GM18498 (cell line): ENCODE measurements at regions not wholly inside any gene's neighbourhood (a gene's known extent, or its start where the extent isn't known, plus 50 kb on each side); places are given as distances from the start of the nearest gene placed in this dataset.

Experiments used
- ATAC-seq: cut with Tn5 transposase; IDR thresholded peaks from one replicate; pipeline ENCODE4 v1.9.1; 2021; ENCODE audit warnings: mild to moderate bottlenecking, moderate library complexity; ENCODE audit not compliant: unreplicated experiment

DNA sequence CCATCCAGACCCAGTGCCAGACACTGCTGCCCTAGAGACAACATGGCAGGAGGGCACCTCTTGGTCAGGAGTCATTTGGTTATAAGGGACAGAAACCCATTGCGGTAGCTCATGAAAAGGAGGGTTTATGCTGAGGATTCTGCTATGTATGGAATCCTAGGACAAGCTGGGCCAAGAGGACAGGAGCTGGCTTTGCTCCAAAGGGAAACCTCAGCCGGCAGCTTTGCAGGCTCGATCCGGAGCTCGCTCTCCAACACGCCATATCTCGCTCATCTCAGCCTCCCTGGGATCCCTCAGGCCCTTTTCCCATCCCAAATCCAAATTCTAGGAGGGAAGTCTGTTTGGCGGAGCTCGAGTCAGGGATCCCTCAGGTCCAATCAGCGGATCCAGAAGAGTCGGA lies 345.7 kb downstream of the GLRX3 start:
- no peak for ATAC-seq

GRCh38 chr10:130483691-130484467 lies 347.7 kb downstream of the GLRX3 start:
- no peak for ATAC-seq

GRCh38 chr10:130484468-130485180 lies 348.4 kb downstream of the GLRX3 start:
- no peak for ATAC-seq

DNA sequence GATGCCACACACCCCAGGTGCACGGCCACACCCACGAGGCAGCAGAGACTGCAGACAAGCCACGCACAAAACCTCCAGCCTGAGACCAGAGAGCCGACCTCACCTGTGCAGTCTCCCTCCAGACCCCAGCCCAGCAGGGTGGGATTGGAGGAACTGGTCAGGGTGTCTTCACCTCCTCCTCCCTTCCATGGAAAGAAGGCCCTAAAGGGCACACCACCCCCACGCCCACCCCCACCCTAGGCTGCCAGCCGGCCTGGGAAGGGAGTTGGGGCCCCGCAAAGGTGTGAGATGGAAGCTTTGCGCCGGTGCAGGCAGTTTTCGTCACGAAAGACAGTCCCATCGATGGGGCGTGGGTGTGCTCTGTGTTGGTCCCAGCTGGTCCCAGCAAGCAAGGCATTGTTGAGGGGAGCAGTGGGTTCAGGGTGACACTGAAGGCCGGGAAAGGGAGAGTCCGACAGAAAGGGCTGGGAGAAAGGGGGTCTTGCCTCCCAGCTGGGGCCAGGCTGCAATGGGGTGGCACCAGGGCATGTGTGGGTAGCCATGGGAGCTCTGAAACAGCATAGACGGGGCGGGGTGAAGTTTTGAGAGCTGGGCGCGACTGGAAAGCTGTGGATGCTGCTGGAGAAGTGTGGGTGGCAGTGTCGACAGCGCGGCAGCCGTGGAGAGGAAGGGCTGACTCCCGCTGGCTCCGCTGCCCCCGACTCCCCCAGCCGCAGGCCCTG lies 349.2 kb downstream of the GLRX3 start:
- ATAC-seq: no peak

- ATAC-seq: no peak
Observed at GRCh38 chr10:130485958-130486895, 350.0 kb downstream of the GLRX3 start.

DNA sequence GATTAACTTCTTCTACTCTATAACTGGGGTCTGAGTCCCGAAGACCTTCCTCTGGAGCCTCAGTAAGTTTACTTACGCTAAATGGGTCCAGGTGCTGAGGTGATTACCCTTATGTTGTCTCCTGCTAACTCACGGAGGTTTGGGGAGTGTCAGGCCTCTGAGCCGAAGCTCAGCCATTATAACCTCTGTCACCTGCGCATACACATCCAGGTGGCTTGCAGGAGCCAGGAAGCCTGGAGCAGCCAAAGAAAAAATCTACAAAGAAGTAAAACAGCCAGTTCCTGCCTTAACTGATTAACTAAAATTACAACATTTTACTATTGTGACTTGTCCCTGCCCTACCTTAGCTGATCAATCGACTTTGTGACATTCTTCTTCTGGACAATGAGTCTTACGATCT lies 350.7 kb downstream of the GLRX3 start:
- ATAC-seq: no peak

GRCh38 chr10:130487566-130487965 lies 351.4 kb downstream of the GLRX3 start:
- no peak for ATAC-seq

- ATAC-seq: no peak
Observed at GRCh38 chr10:130489891-130490290, 353.7 kb downstream of the GLRX3 start.

GRCh38 chr10:130491011-130491692 lies 355.0 kb downstream of the GLRX3 start:
- no peak for ATAC-seq

DNA sequence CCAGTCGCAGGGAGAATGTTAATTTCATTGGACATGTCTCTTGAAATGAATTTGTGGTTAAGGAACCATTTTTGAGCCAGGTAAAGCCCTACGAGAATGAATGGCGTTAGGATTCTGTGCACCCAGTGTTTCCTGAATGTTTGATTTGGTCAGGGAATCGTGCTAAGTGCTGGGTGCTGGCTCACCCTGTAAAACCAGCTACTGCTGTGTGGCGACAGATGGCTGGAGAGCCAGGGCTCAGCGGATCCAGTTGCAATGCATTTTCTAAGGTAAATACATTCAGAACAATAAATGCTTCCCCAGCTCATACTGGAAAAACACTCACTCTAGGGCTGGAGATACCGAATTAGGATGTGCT lies 355.5 kb downstream of the GLRX3 start:
- ATAC-seq: no peak

- no peak for ATAC-seq
Observed at GRCh38 chr10:130492266-130492934, 356.2 kb downstream of the GLRX3 start.

DNA sequence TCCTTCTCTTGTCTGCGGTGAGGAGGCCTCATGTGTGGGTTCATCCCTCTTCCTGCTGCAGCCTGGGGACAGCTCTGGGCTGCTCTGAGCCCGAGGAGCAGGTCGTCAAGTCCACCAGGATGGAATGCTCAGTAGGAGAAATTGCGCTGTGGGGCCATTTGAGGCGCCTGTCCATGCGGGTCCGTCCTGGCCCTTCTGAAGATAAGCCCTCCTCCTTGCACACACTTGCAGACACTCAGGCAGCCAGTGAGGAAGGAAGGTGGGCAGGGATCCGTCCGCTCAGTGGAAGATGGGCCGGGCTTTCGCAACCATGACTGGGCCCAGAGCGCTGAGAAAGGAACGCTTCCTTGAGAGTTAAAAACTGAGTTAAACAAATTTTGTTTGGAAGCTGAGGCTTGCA lies 356.8 kb downstream of the GLRX3 start:
- no peak for ATAC-seq

DNA sequence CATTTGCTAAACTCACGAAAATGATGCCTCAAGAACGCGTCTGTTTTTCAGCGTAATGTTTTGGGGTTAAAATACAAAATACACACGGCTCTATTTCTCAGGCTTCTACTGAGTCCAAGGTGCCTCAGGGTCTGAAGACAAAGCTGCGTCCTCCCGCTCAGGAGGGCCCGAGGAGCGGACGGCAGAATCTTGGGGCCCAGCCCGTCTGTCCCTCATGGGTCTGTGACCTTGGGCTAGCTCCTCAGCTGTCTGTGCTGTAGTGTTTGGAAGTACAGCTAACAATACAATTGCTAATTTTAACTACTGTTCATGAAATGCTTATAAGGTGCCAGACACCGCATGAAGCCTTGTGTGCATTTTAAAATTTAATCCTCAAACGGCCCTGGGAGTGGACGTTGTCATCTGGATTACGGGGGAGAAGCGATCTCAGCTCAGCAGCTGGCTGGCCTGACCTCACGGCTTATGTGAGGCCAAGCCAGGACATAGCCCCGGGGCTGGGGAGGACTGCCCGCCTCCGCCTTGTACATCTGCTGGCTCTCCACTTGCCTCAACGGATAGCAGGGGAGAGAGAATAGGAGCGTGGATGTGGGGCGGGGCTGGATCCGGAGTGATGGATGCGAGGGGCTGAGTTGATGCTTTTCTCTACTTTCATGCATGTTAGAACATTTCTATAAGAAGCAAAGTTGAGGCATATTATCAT lies 357.4 kb downstream of the GLRX3 start:
- no peak for ATAC-seq

GRCh38 chr10:130495116-130495862 lies 359.1 kb downstream of the GLRX3 start:
- ATAC-seq: no peak

- ATAC-seq: no peak
Observed at GRCh38 chr10:130495891-130496636, 359.9 kb downstream of the GLRX3 start.

GRCh38 chr10:130497056-130498010 lies 361.1 kb downstream of the GLRX3 start:
- ATAC-seq: no peak

- no peak for ATAC-seq
Observed at GRCh38 chr10:130498042-130498441, 361.9 kb downstream of the GLRX3 start.
